WTC11 (cell line): ENCODE measurements at regions not wholly inside any gene's neighbourhood (a gene's known extent, or its start where the extent isn't known, plus 50 kb on each side); places are given as distances from the start of the nearest gene placed in this dataset.

Experiments used
- ATAC-seq: fragments of 200-7000 bp; cut with Tn5 transposase; 2 replicates; pipeline ENCODE4 v1.10.0; 2021; ENCODE audit warnings: mild to moderate bottlenecking, moderate library complexity
- CTCF ChIA-PET: fragments of 300-600 bp; sonication (Branson Sonifier 250); formaldehyde crosslinking; loops from one replicate; lab custom pipeline; 2021; ENCODE audit warnings: antibody characterized with exemption; lab: Charles Lee
- POLR2A ChIA-PET: fragments of 350-600 bp; sonication (Branson Sonifier 250); formaldehyde crosslinking; loops from one replicate; lab custom pipeline; 2021; ENCODE audit warnings: antibody characterized with exemption; lab: Charles Lee
- DNase-seq: peaks from one replicate; pipeline ENCODE4 v3.0.0; 2021; ENCODE audit warnings: low spot score
- H3K27ac Mint-ChIP-seq: 2 replicates; pipeline ENCODE4 v1.8.0; 2021; ENCODE audit warnings: mixed read lengths
- H3K27me3 Mint-ChIP-seq: 2 replicates; pipeline ENCODE4 v1.8.0; 2021; ENCODE audit warnings: low read depth, mild to moderate bottlenecking, moderate library complexity, mixed read lengths
- H3K36me3 Mint-ChIP-seq: 2 replicates; pipeline ENCODE4 v1.8.0; 2021; ENCODE audit warnings: mixed read lengths
- H3K4me1 Mint-ChIP-seq: 2 replicates; pipeline ENCODE4 v1.8.0; 2022; ENCODE audit warnings: mixed read lengths
- H3K4me3 Mint-ChIP-seq: 2 replicates; pipeline ENCODE4 v1.8.0; 2021; ENCODE audit warnings: mild to moderate bottlenecking, moderate library complexity, mixed read lengths
- H3K9me3 Mint-ChIP-seq: 2 replicates; pipeline ENCODE4 v1.8.0; 2021; ENCODE audit warnings: mixed read lengths
- AFF4 ChIP-seq: sonication (generic); formaldehyde crosslinking; IDR thresholded peaks from 2 replicates; pipeline ENCODE4 v1.8.1; 2023; ENCODE audit warnings: mild to moderate bottlenecking, missing genetic modification reagents, borderline replicate concordance
- ATF3 ChIP-seq: sonication (generic); formaldehyde crosslinking; conservative IDR thresholded peaks from 2 replicates; pipeline ENCODE4 v1.8.1; 2022; ENCODE audit warnings: mild to moderate bottlenecking, missing genetic modification reagents
- CREB1 ChIP-seq: sonication (generic); formaldehyde crosslinking; IDR thresholded peaks from 2 replicates; pipeline ENCODE4 v1.8.0; 2023; ENCODE audit warnings: mild to moderate bottlenecking, missing genetic modification reagents
- ERG ChIP-seq: fragments of 250-450 bp; sonication (Bioruptor Pico); IDR thresholded peaks from 2 replicates; pipeline ENCODE4 v1.8.0; 2021; ENCODE audit warnings: mild to moderate bottlenecking
- ESRRA ChIP-seq: sonication (generic); formaldehyde crosslinking; IDR thresholded peaks from 2 replicates; pipeline ENCODE4 v1.8.1; 2022; ENCODE audit warnings: mild to moderate bottlenecking, missing genetic modification reagents, borderline replicate concordance
- FOXJ3 ChIP-seq: sonication (generic); formaldehyde crosslinking; IDR thresholded peaks from 2 replicates; pipeline ENCODE4 v1.9.0; 2021; ENCODE audit warnings: missing genetic modification reagents, mild to moderate bottlenecking, borderline replicate concordance
- FOXP1 ChIP-seq: sonication (generic); formaldehyde crosslinking; IDR thresholded peaks from 2 replicates; pipeline ENCODE4 v1.8.0; 2022; ENCODE audit warnings: missing genetic modification reagents, mild to moderate bottlenecking, moderate library complexity, borderline replicate concordance
- GABPB1 ChIP-seq: sonication (generic); formaldehyde crosslinking; IDR thresholded peaks from 2 replicates; pipeline ENCODE4 v1.8.1; 2023; ENCODE audit warnings: mild to moderate bottlenecking, missing genetic modification reagents
- HMGXB4 ChIP-seq: sonication (generic); formaldehyde crosslinking; IDR thresholded peaks from 2 replicates; pipeline ENCODE4 v1.8.1; 2023; ENCODE audit warnings: mild to moderate bottlenecking, moderate library complexity, missing genetic modification reagents
- IRF1 ChIP-seq: sonication (generic); formaldehyde crosslinking; IDR thresholded peaks from 2 replicates; pipeline ENCODE4 v1.8.0; 2023; ENCODE audit warnings: missing genetic modification reagents
- JAZF1 ChIP-seq: fragments of 250-450 bp; sonication (Bioruptor Pico); IDR thresholded peaks from 2 replicates; pipeline ENCODE4 v1.9.0; 2021; ENCODE audit warnings: moderate library complexity, mild to moderate bottlenecking, inconsistent platforms
- JUN ChIP-seq: sonication (generic); formaldehyde crosslinking; IDR thresholded peaks from 2 replicates; pipeline ENCODE4 v1.8.0; 2023; ENCODE audit warnings: mild to moderate bottlenecking, missing genetic modification reagents
- MAX ChIP-seq: sonication (generic); formaldehyde crosslinking; IDR thresholded peaks from 2 replicates; pipeline ENCODE4 v1.8.0; 2022; ENCODE audit warnings: mild to moderate bottlenecking, missing genetic modification reagents
- MLX ChIP-seq: sonication (generic); formaldehyde crosslinking; IDR thresholded peaks from 2 replicates; pipeline ENCODE4 v1.8.1; 2023; ENCODE audit warnings: mild to moderate bottlenecking, missing genetic modification reagents, moderate library complexity
- MXD4 ChIP-seq: fragments of 250-450 bp; sonication (Bioruptor Pico); IDR thresholded peaks from 2 replicates; pipeline ENCODE4 v1.8.0; 2021; ENCODE audit warnings: mild to moderate bottlenecking, moderate library complexity, borderline replicate concordance
- SP1 ChIP-seq: sonication (generic); formaldehyde crosslinking; conservative IDR thresholded peaks from 2 replicates; pipeline ENCODE4 v1.8.1; 2022; ENCODE audit warnings: missing genetic modification reagents
- TEAD4 ChIP-seq: sonication (generic); formaldehyde crosslinking; IDR thresholded peaks from 2 replicates; pipeline ENCODE4 v1.8.0; 2022; ENCODE audit warnings: mild to moderate bottlenecking, missing genetic modification reagents
- ZNF219 ChIP-seq: sonication (generic); formaldehyde crosslinking; IDR thresholded peaks from 2 replicates; pipeline ENCODE4 v1.8.0; 2023; ENCODE audit warnings: missing genetic modification reagents, mild to moderate bottlenecking, borderline replicate concordance
- ZNF232 ChIP-seq: sonication (generic); formaldehyde crosslinking; IDR thresholded peaks from 2 replicates; pipeline ENCODE4 v1.8.0; 2022; ENCODE audit warnings: mild to moderate bottlenecking, missing genetic modification reagents
- ZNF317 ChIP-seq: sonication (generic); formaldehyde crosslinking; IDR thresholded peaks from 2 replicates; pipeline ENCODE4 v1.8.1; 2023; ENCODE audit warnings: low read depth, mild to moderate bottlenecking, moderate library complexity, missing genetic modification reagents, borderline replicate concordance
- ZNF425 ChIP-seq: fragments of 250-450 bp; sonication (Bioruptor Pico); conservative IDR thresholded peaks from 2 replicates; pipeline ENCODE4 v1.9.0; 2021; ENCODE audit warnings: mild to moderate bottlenecking

GRCh38 chr6:67361264-67361663 is 1273.8 kb upstream of the ADGRB3 start:
- ATAC-seq: no peak
- no peak for TF ChIP-seq ZNF219 (CRISPR knock-in tag)
- TF ChIP-seq FOXJ3 (CRISPR knock-in tag): no peak
- no peak for TF ChIP-seq SP1 (CRISPR knock-in tag)
- TF ChIP-seq IRF1 (CRISPR knock-in tag): no peak
- no peak for TF ChIP-seq ESRRA
- TF ChIP-seq JAZF1: no peak
- no peaks in the 10 kb centered on the region for H3K36me3 Mint-ChIP-seq
- H3K27me3 Mint-ChIP-seq: no peaks in the 10 kb centered on the region
- ChIA-PET CTCF (no interaction called here), POLR2A (no interaction called here)
- DNase-seq: no peak
- no peak overlapping the region for H3K4me3 Mint-ChIP-seq
- H3K27ac Mint-ChIP-seq: no peak overlapping the region
- no peaks in the 10 kb centered on the region for H3K9me3 Mint-ChIP-seq
- H3K4me1 Mint-ChIP-seq: no peaks in the 10 kb centered on the region

- POLR2A ChIA-PET: no interaction called here
- no peak overlapping the region for H3K4me3 Mint-ChIP-seq
- ATAC-seq (no peak), DNase-seq (no peak)
- H3K36me3 Mint-ChIP-seq: no peaks in the 10 kb centered on the region
- TF ChIP-seq MLX (CRISPR knock-in tag) (no peak), AFF4 (no peak), MXD4 (CRISPR knock-in tag) (no peak), GABPB1 (CRISPR knock-in tag) (no peak), CREB1 (CRISPR knock-in tag) (no peak), IRF1 (CRISPR knock-in tag) (no peak)
- no peak overlapping the region for H3K27ac Mint-ChIP-seq
- no peaks in the 10 kb centered on the region for H3K27me3 Mint-ChIP-seq
- no peaks in the 10 kb centered on the region for H3K9me3 Mint-ChIP-seq
- CTCF ChIA-PET: no interaction called here
- no peaks in the 10 kb centered on the region for H3K4me1 Mint-ChIP-seq
Observed at GRCh38 chr6:67358241-67358640, 1276.8 kb upstream of the ADGRB3 start.

- no peaks in the 10 kb centered on the region for H3K36me3 Mint-ChIP-seq
- H3K4me3 Mint-ChIP-seq: no peak overlapping the region
- H3K27ac Mint-ChIP-seq: no peak overlapping the region
- H3K27me3 Mint-ChIP-seq: no peaks in the 10 kb centered on the region
- TF ChIP-seq TEAD4 (CRISPR knock-in tag): no peak
- no peak for TF ChIP-seq HMGXB4 (CRISPR knock-in tag)
- no peak for TF ChIP-seq ZNF425
- TF ChIP-seq ESRRA: no peak
- no peak for TF ChIP-seq ERG
- TF ChIP-seq JUN (CRISPR knock-in tag): no peak
- no peak for TF ChIP-seq MAX (CRISPR knock-in tag)
- TF ChIP-seq ZNF317 (CRISPR knock-in tag): no peak
- TF ChIP-seq FOXP1: no peak
- no peak for TF ChIP-seq ZNF232 (CRISPR knock-in tag)
- TF ChIP-seq ATF3 (CRISPR knock-in tag): no peak
- no peaks in the 10 kb centered on the region for H3K4me1 Mint-ChIP-seq
- CTCF ChIA-PET: no interaction called here
- ATAC-seq (no peak), DNase-seq (no peak)
- H3K9me3 Mint-ChIP-seq: no peaks in the 10 kb centered on the region
- POLR2A ChIA-PET: no interaction called here
Observed at GRCh38 chr6:67353861-67354260, 1281.2 kb upstream of the ADGRB3 start.
